ENCODE measurements at regions not wholly inside any gene's neighbourhood (a gene's known extent, or its start where the extent isn't known, plus 50 kb on each side); places are given as distances from the start of the nearest gene placed in this dataset.

DNA sequence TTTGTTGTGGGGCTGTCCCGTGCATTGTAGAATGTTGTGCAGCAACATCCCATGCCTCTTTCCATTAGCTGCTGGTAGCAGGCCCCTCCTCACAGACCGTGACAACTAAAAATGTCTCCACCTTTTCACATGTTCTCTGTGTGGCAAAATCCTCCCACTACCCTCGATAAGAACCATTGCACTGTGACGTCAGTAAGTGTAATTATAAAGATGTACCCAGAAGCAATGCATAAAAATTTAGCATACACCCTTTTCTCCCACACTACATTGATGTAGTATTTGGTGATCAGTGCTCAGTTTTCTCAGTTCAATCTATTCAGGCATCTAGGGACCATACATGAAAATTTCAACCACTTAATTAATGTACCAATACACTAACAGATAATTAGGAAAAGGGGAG is 389.9 kb downstream of the DOK5 start:
- no peak overlapping the region for H3K9ac ChIP-seq (ENCODE audit: insufficient read depth, low read length)
- no peak for DNase-seq (ENCODE audit: low read depth in 2 of 2)
- no peak overlapping the region for H3K27ac ChIP-seq (ENCODE audit: insufficient read depth, low read length)
- H2AFZ ChIP-seq (ENCODE audit: low read length), result no peak overlapping the region
- H4K20me1 ChIP-seq (ENCODE audit: control insufficient read depth, extremely low read depth, insufficient read depth, low read length), result no peaks in the 10 kb centered on the region
- no peaks in the 10 kb centered on the region for H3K27me3 ChIP-seq (ENCODE audit: control insufficient read depth, insufficient read depth, low read length)
- no peaks in the 10 kb centered on the region for H3K36me3 ChIP-seq (ENCODE audit: control insufficient read depth, insufficient read depth, low read length)
- H3K9me3 ChIP-seq (ENCODE audit: control insufficient read depth, insufficient read depth, low read depth, low read length), result no peaks in the 10 kb centered on the region
- no peaks in the 10 kb centered on the region for H3K79me2 ChIP-seq (ENCODE audit: control insufficient read depth, insufficient read depth, low read length)
- TF ChIP-seq EZH2 (IDR thresholded peaks at IDR 0.05; ENCODE audit: low read length, missing control alignments) (no peak), CTCF (conservative IDR thresholded peaks at IDR 0.05 in 1 of 2, IDR thresholded peaks at IDR 0.05 in 1 of 2; ENCODE audit: low read depth in 1 of 2, low read length in 2 of 2) (no peak)
- no peak overlapping the region for H3K4me2 ChIP-seq (ENCODE audit: extremely low read depth, insufficient read depth, low read length)
- H3K4me3 ChIP-seq (replicated peaks in 1 of 4; ENCODE audit: control extremely low read depth in 1 of 4, insufficient read depth in 1 of 4, low read depth in 3 of 4, low read length in 4 of 4), result no peak overlapping the region
- H3K4me1 ChIP-seq (ENCODE audit: control insufficient read depth, extremely low read depth, insufficient read depth, low read length), result no peaks in the 10 kb centered on the region

DNA sequence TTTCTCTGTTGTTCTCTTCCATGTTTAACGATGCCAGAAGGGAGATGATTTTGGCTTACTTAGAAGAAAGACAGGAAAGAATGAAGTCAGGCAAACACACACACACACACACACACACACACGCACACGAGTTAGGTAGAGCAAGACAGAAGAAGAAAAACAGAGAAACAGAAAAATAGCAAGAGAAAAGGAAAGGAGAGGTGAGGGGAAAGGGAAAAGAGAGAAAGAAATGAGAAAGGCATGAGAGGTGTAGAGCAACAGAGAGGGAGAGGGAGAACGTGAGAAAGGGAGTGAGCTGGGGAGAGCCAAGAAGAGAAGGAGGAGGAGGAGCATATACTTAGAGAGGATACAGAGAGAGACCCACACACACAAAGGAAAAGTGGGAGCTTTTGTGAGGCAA is 385.3 kb downstream of the DOK5 start:
- TF ChIP-seq CTCF (conservative IDR thresholded peaks at IDR 0.05 in 1 of 2, IDR thresholded peaks at IDR 0.05 in 1 of 2; ENCODE audit: low read depth in 1 of 2, low read length in 2 of 2), result no peak
- TF ChIP-seq EZH2 (IDR thresholded peaks at IDR 0.05; ENCODE audit: low read length, missing control alignments), result no peak
- H3K36me3 ChIP-seq (ENCODE audit: control insufficient read depth, insufficient read depth, low read length), result no peaks in the 10 kb centered on the region

GRCh38 chr20:54856202-54856601 is 380.8 kb downstream of the DOK5 start:
- no peak for TF ChIP-seq CTCF (conservative IDR thresholded peaks at IDR 0.05 in 1 of 2, IDR thresholded peaks at IDR 0.05 in 1 of 2; ENCODE audit: low read depth in 1 of 2, low read length in 2 of 2)
- no peak for TF ChIP-seq EZH2 (IDR thresholded peaks at IDR 0.05; ENCODE audit: low read length, missing control alignments)
- no peak overlapping the region for H3K4me2 ChIP-seq (ENCODE audit: extremely low read depth, insufficient read depth, low read length)

More for the DNA sequence above, 385.3 kb downstream of the DOK5 start:
- no peak for DNase-seq (ENCODE audit: low read depth in 2 of 2)
- no peak overlapping the region for H3K27ac ChIP-seq (ENCODE audit: insufficient read depth, low read length)
- no peaks in the 10 kb centered on the region for H3K4me1 ChIP-seq (ENCODE audit: control insufficient read depth, extremely low read depth, insufficient read depth, low read length)
- H3K79me2 ChIP-seq (ENCODE audit: control insufficient read depth, insufficient read depth, low read length), result no peaks in the 10 kb centered on the region
- no peaks in the 10 kb centered on the region for H3K9me3 ChIP-seq (ENCODE audit: control insufficient read depth, insufficient read depth, low read depth, low read length)
- no peaks in the 10 kb centered on the region for H3K27me3 ChIP-seq (ENCODE audit: control insufficient read depth, insufficient read depth, low read length)
- no peaks in the 10 kb centered on the region for H4K20me1 ChIP-seq (ENCODE audit: control insufficient read depth, extremely low read depth, insufficient read depth, low read length)
- H3K4me3 ChIP-seq (replicated peaks in 1 of 4; ENCODE audit: control extremely low read depth in 1 of 4, insufficient read depth in 1 of 4, low read depth in 3 of 4, low read length in 4 of 4), result no peak overlapping the region
- no peak overlapping the region for H3K4me2 ChIP-seq (ENCODE audit: extremely low read depth, insufficient read depth, low read length)
- H3K9ac ChIP-seq (ENCODE audit: insufficient read depth, low read length), result no peak overlapping the region
- H2AFZ ChIP-seq (ENCODE audit: low read length), result no peak overlapping the region

More at GRCh38 chr20:54856202-54856601, 380.8 kb downstream of the DOK5 start:
- no peak overlapping the region for H3K27ac ChIP-seq (ENCODE audit: insufficient read depth, low read length)
- no peaks in the 10 kb centered on the region for H3K36me3 ChIP-seq (ENCODE audit: control insufficient read depth, insufficient read depth, low read length)
- H3K79me2 ChIP-seq (ENCODE audit: control insufficient read depth, insufficient read depth, low read length), result no peaks in the 10 kb centered on the region
- H3K4me3 ChIP-seq (replicated peaks in 1 of 4; ENCODE audit: control extremely low read depth in 1 of 4, insufficient read depth in 1 of 4, low read depth in 3 of 4, low read length in 4 of 4), result no peak overlapping the region
- H2AFZ ChIP-seq (ENCODE audit: low read length), result no peak overlapping the region
- H4K20me1 ChIP-seq (ENCODE audit: control insufficient read depth, extremely low read depth, insufficient read depth, low read length), result no peaks in the 10 kb centered on the region
- no peak for DNase-seq (ENCODE audit: low read depth in 2 of 2)
- no peaks in the 10 kb centered on the region for H3K27me3 ChIP-seq (ENCODE audit: control insufficient read depth, insufficient read depth, low read length)
- no peaks in the 10 kb centered on the region for H3K4me1 ChIP-seq (ENCODE audit: control insufficient read depth, extremely low read depth, insufficient read depth, low read length)
- H3K9ac ChIP-seq (ENCODE audit: insufficient read depth, low read length), result no peak overlapping the region
- no peaks in the 10 kb centered on the region for H3K9me3 ChIP-seq (ENCODE audit: control insufficient read depth, insufficient read depth, low read depth, low read length)

Data from fibroblast of lung (primary cell).